ENCODE measurements at regions not wholly inside any gene's neighbourhood (a gene's known extent, or its start where the extent isn't known, plus 50 kb on each side); places are given as distances from the start of the nearest gene placed in this dataset.

DNA sequence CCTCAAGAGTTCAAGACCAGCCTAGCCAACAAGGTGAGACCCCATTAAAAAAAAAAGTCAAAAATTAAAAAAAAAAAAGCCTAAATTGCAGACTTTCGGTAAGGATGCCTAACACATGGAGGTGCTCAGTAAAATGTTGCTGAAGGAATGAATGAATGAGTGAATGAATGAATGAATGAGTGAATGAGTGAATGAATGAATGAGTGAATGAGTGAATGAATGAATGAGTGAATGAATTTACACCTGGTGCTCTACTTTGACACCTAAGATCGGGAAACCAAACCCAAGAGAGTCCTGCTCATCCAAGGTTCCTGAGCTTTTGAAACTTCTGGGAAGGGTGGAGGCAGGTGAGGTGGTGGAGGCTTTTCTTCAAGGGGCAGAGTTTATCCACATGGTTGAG is 112.2 kb upstream of the LHX1 start:
- Histone ChIP-seq H3K4me3 (no peak overlapping the region), H3K27ac (no peak overlapping the region), H3K27me3 (peaks cover 27 to 36% (median 33%) of the 10 kb centered on the region in 3 donors), H3K9me3 (no peaks in the 10 kb centered on the region), H3K36me3 (no peaks in the 10 kb centered on the region), H3K4me1 (no peaks in the 10 kb centered on the region)
- no peak for ATAC-seq
- intact Hi-C loops (cut with DNase I; ENCODE audit: low total_unique reads), result no loop called here
- DNase-seq, result no peak
- in situ Hi-C loops (cut with MboI; ENCODE audit: low sequenced_read_pairs in 4 of 4), result no loop called here
- TF ChIP-seq POLR2A (IDR thresholded peaks at IDR 0.05) (no peak), CTCF (IDR thresholded peaks at IDR 0.05 in 4 of 5, conservative IDR thresholded peaks at IDR 0.05 in 1 of 5) (no peak)

- peaks cover 27 to 36% (median 33%) of the 10 kb centered on the region in 3 donors for H3K27me3 ChIP-seq
- H3K4me3 ChIP-seq, result no peak overlapping the region
- in situ Hi-C loops (cut with MboI; ENCODE audit: low sequenced_read_pairs in 4 of 4), result no loop called here
- no peaks in the 10 kb centered on the region for H3K9me3 ChIP-seq
- no peak overlapping the region for H3K27ac ChIP-seq
- intact Hi-C loops (cut with DNase I; ENCODE audit: low total_unique reads), result no loop called here
- H3K4me1 ChIP-seq, result no peaks in the 10 kb centered on the region
- no peak for DNase-seq
- no peaks in the 10 kb centered on the region for H3K36me3 ChIP-seq
- TF ChIP-seq CTCF (IDR thresholded peaks at IDR 0.05 in 4 of 5, conservative IDR thresholded peaks at IDR 0.05 in 1 of 5), result no peak
- no peak for TF ChIP-seq POLR2A (IDR thresholded peaks at IDR 0.05)
- ATAC-seq, result no peak
These were observed 111.8 kb upstream of the LHX1 start for GRCh38 chr17:36825521-36825920.

DNA sequence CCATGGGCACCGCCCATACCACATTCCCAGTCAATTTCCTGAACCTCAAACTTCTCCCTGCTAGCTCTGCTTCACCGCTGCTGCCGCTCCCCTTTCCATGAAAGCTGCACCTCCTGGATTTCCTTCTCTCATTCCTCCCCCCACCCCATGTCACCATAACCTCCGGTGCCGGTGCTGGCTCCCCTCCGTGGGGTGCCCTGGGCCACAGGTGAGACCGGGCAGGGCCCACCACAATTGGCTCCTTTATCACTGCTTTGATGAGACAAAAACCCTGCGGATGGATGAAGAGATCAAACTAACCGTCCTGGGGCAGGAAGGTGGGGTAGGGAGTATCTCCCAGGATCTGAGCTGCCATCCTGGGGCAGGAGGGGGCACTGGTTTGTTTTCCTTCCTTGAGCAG is 111.3 kb upstream of the LHX1 start:
- intact Hi-C loops (cut with DNase I; ENCODE audit: low total_unique reads) (no loop called here), in situ Hi-C loops (cut with MboI; ENCODE audit: low sequenced_read_pairs in 4 of 4) (no loop called here)
- no peaks in the 10 kb centered on the region for H3K4me1 ChIP-seq
- ATAC-seq (no peak), DNase-seq (no peak)
- H3K27ac ChIP-seq, result no peak overlapping the region
- no peaks in the 10 kb centered on the region for H3K36me3 ChIP-seq
- no peak overlapping the region for H3K4me3 ChIP-seq
- no peak for TF ChIP-seq CTCF (IDR thresholded peaks at IDR 0.05 in 4 of 5, conservative IDR thresholded peaks at IDR 0.05 in 1 of 5)
- TF ChIP-seq POLR2A (IDR thresholded peaks at IDR 0.05), result no peak
- H3K27me3 ChIP-seq, result peaks cover 27 to 36% (median 29%) of the 10 kb centered on the region in 3 donors
- no peaks in the 10 kb centered on the region for H3K9me3 ChIP-seq

- peaks cover 27 to 30% (median 27%) of the 10 kb centered on the region in 3 donors for H3K27me3 ChIP-seq
- no peak for DNase-seq
- TF ChIP-seq POLR2A (IDR thresholded peaks at IDR 0.05), result no peak
- TF ChIP-seq CTCF (IDR thresholded peaks at IDR 0.05 in 4 of 5, conservative IDR thresholded peaks at IDR 0.05 in 1 of 5), result no peak
- in situ Hi-C loops (cut with MboI; ENCODE audit: low sequenced_read_pairs in 4 of 4) (no loop called here), intact Hi-C loops (cut with DNase I; ENCODE audit: low total_unique reads) (no loop called here)
- H3K27ac ChIP-seq, result no peak overlapping the region
- no peak overlapping the region for H3K4me3 ChIP-seq
- ATAC-seq, result no peak
- no peaks in the 10 kb centered on the region for H3K9me3 ChIP-seq
- H3K4me1 ChIP-seq, result no peaks in the 10 kb centered on the region
- H3K36me3 ChIP-seq, result no peaks in the 10 kb centered on the region
These were observed 110.2 kb upstream of the LHX1 start for GRCh38 chr17:36827081-36827480.

- in situ Hi-C loops (cut with MboI; ENCODE audit: low sequenced_read_pairs in 4 of 4), result loop anchor here in 1 of 4 donors (5.0 kb wide), 1 partner anchor 47 kb away; no protein-coding TSS in a partner anchor
- Histone ChIP-seq H3K27me3 (peaks cover 15 to 28% (median 25%) of the 10 kb centered on the region in 3 donors), H3K4me1 (no peaks in the 10 kb centered on the region), H3K27ac (no peak overlapping the region), H3K9me3 (no peaks in the 10 kb centered on the region), H3K4me3 (no peak overlapping the region), H3K36me3 (no peaks in the 10 kb centered on the region)
- DNase-seq, result no peak
- intact Hi-C loops (cut with DNase I; ENCODE audit: low total_unique reads), result no loop called here
- no peak for TF ChIP-seq CTCF (IDR thresholded peaks at IDR 0.05 in 4 of 5, conservative IDR thresholded peaks at IDR 0.05 in 1 of 5)
- no peak for TF ChIP-seq POLR2A (IDR thresholded peaks at IDR 0.05)
- no peak for ATAC-seq
These were observed 107.6 kb upstream of the LHX1 start for GRCh38 chr17:36829676-36830075.
